A549 (cell line): ENCODE measurements at regions not wholly inside any gene's neighbourhood (a gene's known extent, or its start where the extent isn't known, plus 50 kb on each side); places are given as distances from the start of the nearest gene placed in this dataset.

Experiments used
- ATAC-seq, 2 experiments: fragments of 200-7000 bp in 1 of 2; fragments of >200 bp in 1 of 2; cut with Nextera tagmentation in 1 of 2; cut with Tn5 transposase in 1 of 2; 3 replicates each; pipeline versions ENCODE4 v1.8.0 to v1.9.1; 2018 to 2020; ENCODE audit warnings: mild to moderate bottlenecking in 1 of 2, moderate library complexity in 1 of 2
- CTCF ChIA-PET: fragments of 300-600 bp; sonication (Branson Sonifier 250); formaldehyde crosslinking; extraction: SDS; loops from one replicate; lab custom pipeline; 2021; ENCODE audit warnings: antibody characterized with exemption, inconsistent platforms; lab: Yijun Ruan, JAX
- POLR2A ChIA-PET: fragments of 350-600 bp; formaldehyde crosslinking; extraction: SDS; loops from one replicate; lab custom pipeline; 2021; ENCODE audit warnings: antibody characterized with exemption, inconsistent platforms; lab: Yijun Ruan, JAX
- DNase-seq, 2 experiments: peaks; one replicate each; pipeline versions ENCODE4 v3.0.0 to v3.0.0-alpha.2; 2011 to 2016; ENCODE audit warnings: low read depth in 1 of 2, low spot score in 1 of 2
- FAIRE-seq: peaks from 2 replicates; lab custom pipeline; 2011; peaks lifted over from hg19 to GRCh38; lab: Jason Lieb, UNC
- H3K27ac ChIP-seq, 2 experiments: fragments of >200 bp; sonication (Bioruptor Twin); formaldehyde crosslinking; 3 replicates each; pipeline ENCODE4 v1.5.1; 2016 to 2017
- H3K4me1 ChIP-seq: fragments of >200 bp; sonication (Bioruptor Twin); formaldehyde crosslinking; 3 replicates; pipeline ENCODE4 v1.6.1; 2016
- H3K4me2 ChIP-seq: fragments of >200 bp; sonication (Bioruptor Twin); formaldehyde crosslinking; 3 replicates; pipeline ENCODE4 v1.6.1; 2016
- H3K4me3 ChIP-seq: fragments of >200 bp; sonication (Bioruptor Twin); formaldehyde crosslinking; 3 replicates; pipeline ENCODE4 v1.5.1; 2016
- H3K9me3 ChIP-seq: fragments of >200 bp; sonication (Bioruptor Twin); formaldehyde crosslinking; 3 replicates; pipeline ENCODE4 v1.6.1; 2016
- CBX2 ChIP-seq: fragments of 200-600 bp; sonication (generic); IDR thresholded peaks from 2 replicates; pipeline ENCODE4 v1.6.1; 2016; ENCODE audit warnings: low read depth, mild to moderate bottlenecking, borderline replicate concordance
- CEBPB ChIP-seq, 2 experiments: fragments of >200 bp in 1 of 2; sonication (Bioruptor Twin) in 1 of 2; formaldehyde crosslinking in 1 of 2; IDR thresholded peaks; 2 replicates each; pipeline ENCODE4 v1.6.1; 2012 to 2016
- EHMT2 ChIP-seq: fragments of 200-600 bp; sonication (generic); IDR thresholded peaks from 2 replicates; pipeline ENCODE4 v1.6.1; 2016; ENCODE audit warnings: antibody characterized with exemption, low read depth, mild to moderate bottlenecking, moderate library complexity
- FOSB ChIP-seq: fragments of 250-450 bp; sonication (Bioruptor Pico); IDR thresholded peaks from 2 replicates; pipeline ENCODE4 v1.5.0; 2020; ENCODE audit warnings: mild to moderate bottlenecking, moderate library complexity
- FOSL2 ChIP-seq, 2 experiments: fragments of 450-650 bp in 1 of 2; fragments of >200 bp in 1 of 2; sonication (Bioruptor Twin) in 1 of 2; formaldehyde crosslinking; IDR thresholded peaks; 2 replicates each; pipeline versions ENCODE4 v1.5.0 to v1.6.1; 2016 to 2020; ENCODE audit warnings: mild to moderate bottlenecking in 1 of 2, moderate library complexity in 1 of 2
- FOXS1 ChIP-seq: fragments of 250-450 bp; sonication (Bioruptor Pico); IDR thresholded peaks from 2 replicates; pipeline ENCODE4 v1.5.0; 2020; ENCODE audit warnings: mild to moderate bottlenecking, moderate library complexity
- HDAC2 ChIP-seq: fragments of 200-600 bp; sonication (generic); IDR thresholded peaks from 2 replicates; pipeline ENCODE4 v1.6.1; 2016
- HOXA7 ChIP-seq: fragments of 250-450 bp; sonication (Bioruptor Pico); IDR thresholded peaks from 2 replicates; pipeline ENCODE4 v1.5.0; 2020; ENCODE audit warnings: mild to moderate bottlenecking, moderate library complexity
- JUN ChIP-seq, 2 experiments: fragments of >200 bp; sonication (Bioruptor Twin); formaldehyde crosslinking; IDR thresholded peaks; 2 replicates in 1 of 2; 3 replicates in 1 of 2; pipeline ENCODE4 v1.6.1; 2016 to 2017
- KDM5A ChIP-seq: fragments of 200-600 bp; sonication (generic); IDR thresholded peaks from 2 replicates; pipeline ENCODE4 v1.6.1; 2016; ENCODE audit warnings: antibody characterized with exemption, mild to moderate bottlenecking
- MAFK ChIP-seq: fragments of 450-650 bp; IDR thresholded peaks from 2 replicates; pipeline ENCODE4 v1.6.1; 2014; ENCODE audit not compliant: partially characterized antibody
- NR3C1 ChIP-seq: fragments of >200 bp; sonication (Bioruptor Twin); formaldehyde crosslinking; IDR thresholded peaks from 3 replicates; pipeline ENCODE4 v1.6.1; 2017
- PHF8 ChIP-seq: fragments of 200-600 bp; sonication (generic); IDR thresholded peaks from 2 replicates; pipeline ENCODE4 v1.6.1; 2016; ENCODE audit warnings: low read depth, mild to moderate bottlenecking, antibody characterized with exemption, moderate library complexity, borderline replicate concordance
- POLR2AphosphoS2 ChIP-seq: conservative IDR thresholded peaks from 2 replicates; pipeline ENCODE4 v1.6.1; 2012; ENCODE audit warnings: low read length, improper control_type of control experiment, inconsistent platforms
- RAD21 ChIP-seq, 2 experiments: fragments of >200 bp in 1 of 2; sonication (Bioruptor Twin) in 1 of 2; formaldehyde crosslinking in 1 of 2; IDR thresholded peaks in 1 of 2; conservative IDR thresholded peaks in 1 of 2; 2 replicates in 1 of 2; 3 replicates in 1 of 2; pipeline ENCODE4 v1.6.1; 2012 to 2018; ENCODE audit warnings: inconsistent platforms in 1 of 2
- RFX5 ChIP-seq: fragments of 450-650 bp; IDR thresholded peaks from 2 replicates; pipeline ENCODE4 v1.7.1; 2014; ENCODE audit warnings: antibody characterized with exemption, mild to moderate bottlenecking, moderate library complexity
- SMC3 ChIP-seq: fragments of >200 bp; sonication (Bioruptor Twin); formaldehyde crosslinking; IDR thresholded peaks from 3 replicates; pipeline ENCODE4 v1.6.1; 2018; ENCODE audit warnings: inconsistent platforms
- TP53 ChIP-seq: fragments of 250-450 bp; sonication (Bioruptor Pico); IDR thresholded peaks from 2 replicates; pipeline ENCODE4 v1.5.0; 2021; ENCODE audit warnings: mild to moderate bottlenecking, moderate library complexity
- ZC3H11A ChIP-seq: fragments of 450-650 bp; IDR thresholded peaks from 2 replicates; pipeline ENCODE4 v1.6.1; 2014; ENCODE audit warnings: antibody characterized with exemption, mild to moderate bottlenecking
- ZNF302 ChIP-seq: fragments of 250-450 bp; sonication (Bioruptor Pico); IDR thresholded peaks from 2 replicates; pipeline ENCODE4 v1.9.0; 2021; ENCODE audit warnings: inconsistent platforms, mild to moderate bottlenecking, moderate library complexity
- WGBS: methylation state at CpG from one replicate; pipeline ENCODE4 v1.1.6; 2017; ENCODE audit errors: missing lambda C conversion rate; 5-methylcytosine and 5-hydroxymethylcytosine counted together
- TF ChIP-seq, protein P1 (sequence below): fragments of 150-350 bp; IDR thresholded peaks from 2 replicates; pipeline ENCODE4 v1.6.1; 2014; ENCODE audit warnings: low read depth, mild to moderate bottlenecking, low read length
- TF ChIP-seq, protein P2 (sequence below): fragments of 250-450 bp; sonication (Bioruptor Pico); IDR thresholded peaks from 2 replicates; pipeline ENCODE4 v1.5.0; 2020; ENCODE audit warnings: low read depth, mild to moderate bottlenecking, moderate library complexity

DNA sequence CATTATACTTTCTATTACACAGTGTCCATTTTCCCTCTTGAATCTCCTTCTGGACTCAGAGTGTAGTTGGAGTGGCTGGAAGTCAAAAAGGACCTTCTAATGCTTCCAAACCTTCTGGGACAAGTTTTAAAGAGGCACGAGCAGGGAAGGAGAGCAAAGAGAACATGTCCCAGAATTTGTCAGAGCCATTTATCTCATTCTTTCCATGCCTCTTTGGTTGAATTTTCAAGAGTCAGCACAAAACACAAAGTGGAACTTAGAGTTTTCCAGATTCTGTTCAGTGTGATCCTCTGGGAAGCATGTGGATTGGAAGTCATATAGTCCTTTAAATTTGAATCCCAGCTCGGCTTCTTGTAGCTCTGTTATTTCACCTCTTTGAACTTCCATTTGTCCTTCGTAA is 138.2 kb upstream of the PWP1 start:
- CTCF ChIA-PET = interaction anchor here (3.0 kb wide), 1 partner anchor 9 kb away, joined by 14 read pairs; no protein-coding TSS in a partner anchor
- 69% methylated on average over 3 of the region's 3 CpGs for WGBS
- no peak for ATAC-seq

DNA sequence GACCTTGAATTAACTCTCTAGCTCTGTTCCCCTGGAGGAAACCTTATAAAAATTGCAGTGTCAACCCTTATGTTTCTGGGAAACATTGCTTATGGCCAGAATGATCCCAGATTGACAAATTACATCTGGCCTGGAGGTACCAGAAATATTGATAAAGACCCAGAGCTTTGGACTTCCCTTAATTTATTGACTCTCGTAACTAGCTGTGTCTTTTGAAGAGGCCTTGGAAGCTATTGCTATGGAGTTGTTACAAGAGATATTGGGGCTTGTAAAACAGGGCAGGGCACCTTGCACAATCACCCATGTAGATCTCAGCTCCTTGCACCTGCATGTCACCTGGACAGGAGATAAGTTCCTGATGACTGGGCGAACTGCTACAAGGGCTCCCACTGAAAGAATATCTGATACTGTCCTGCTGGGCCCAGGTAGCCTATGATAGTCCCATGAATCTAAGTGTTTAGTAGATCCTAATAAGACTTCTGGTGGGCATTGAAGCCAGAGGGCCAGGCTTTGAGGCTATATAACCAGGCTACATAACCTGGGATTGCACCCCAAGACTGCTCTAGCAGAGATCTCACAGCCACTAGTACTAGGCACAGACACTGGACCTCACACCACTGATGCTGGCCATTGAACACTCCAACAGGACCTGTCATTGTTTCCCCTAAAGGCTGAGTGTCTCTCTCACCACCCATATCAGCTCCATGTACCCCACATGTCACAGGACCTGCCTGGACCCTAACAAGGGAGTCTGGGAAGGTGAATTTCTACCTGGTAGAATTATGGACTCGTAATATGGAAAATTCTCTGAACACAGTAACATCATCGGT is 135.7 kb upstream of the PWP1 start:
- peaks cover 4% of the 10 kb centered on the region; the same call in 1 of the 3 replicates for H3K9me3 ChIP-seq
- WGBS = 92% methylated on average over 4 of the region's 4 CpGs
- TF ChIP-seq FOSL2 (IDR thresholded peaks at IDR 0.05) (no peak), FOSL2 (CRISPR knock-in tag; IDR thresholded peaks at IDR 0.05) (no peak), FOSB (CRISPR knock-in tag) (no peak), CBX2 (no peak)
- TF ChIP-seq, all 56 proteins: peak for 0
- POLR2A ChIA-PET = no interaction called here
- Histone ChIP-seq H3K27ac (no peak overlapping the region), H3K4me1 (no peaks in the 10 kb centered on the region), H3K4me2 (no peak overlapping the region), H3K4me3 (no peak overlapping the region)
- ATAC-seq (no peak), DNase-seq (no peak), FAIRE-seq (no peak)
- CTCF ChIA-PET = interaction anchor here (2.1 to 2.6 kb wide), 2 partner anchors 10 to 57 kb away, joined by 5 to 9 read pairs; no protein-coding TSS in a partner anchor

More for the DNA sequence above, 138.2 kb upstream of the PWP1 start:
- H3K4me2 ChIP-seq = no peak overlapping the region
- POLR2A ChIA-PET = no interaction called here
- no peak overlapping the region for H3K27ac ChIP-seq
- H3K9me3 ChIP-seq = peaks cover 4% of the 10 kb centered on the region; the same call in 1 of the 3 replicates
- no peak for FAIRE-seq
- no peak overlapping the region for H3K4me3 ChIP-seq
- TF ChIP-seq MAFK (peak; percentile 77), RAD21 (conservative IDR thresholded peaks at IDR 0.05 in 1 of 2, IDR thresholded peaks at IDR 0.05 in 1 of 2) (no peak)
- no peaks in the 10 kb centered on the region for H3K4me1 ChIP-seq
- no peak for DNase-seq

DNA sequence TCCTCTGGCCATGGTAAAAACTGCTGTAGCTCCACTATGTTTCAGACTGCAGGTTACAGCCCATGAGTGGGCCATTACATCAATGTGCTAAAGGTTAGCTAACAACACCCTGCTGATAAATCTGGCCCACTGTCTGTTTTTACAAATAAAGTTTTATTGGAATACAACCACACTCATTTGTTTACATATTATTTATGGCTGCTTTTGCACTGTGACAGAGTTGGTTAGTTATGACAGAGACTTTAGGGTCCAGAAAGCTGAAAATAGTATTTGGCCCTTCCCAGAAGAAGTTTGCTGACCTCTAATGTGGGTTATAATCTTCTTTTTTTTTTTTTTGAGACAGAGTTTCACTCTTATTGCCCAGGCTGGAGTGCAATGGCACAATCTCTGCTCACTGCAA is 134.2 kb upstream of the PWP1 start:
- TF ChIP-seq ZNF302 (CRISPR knock-in tag) = no peak
- FAIRE-seq (no peak), ATAC-seq (no peak), DNase-seq (no peak)
- H3K4me3 ChIP-seq = no peak overlapping the region
- H3K9me3 ChIP-seq = peaks cover 4% of the 10 kb centered on the region; the same call in 1 of the 3 replicates
- no peak overlapping the region for H3K4me2 ChIP-seq
- ChIA-PET POLR2A (no interaction called here), CTCF (no interaction called here)
- no peak overlapping the region for H3K27ac ChIP-seq
- no peaks in the 10 kb centered on the region for H3K4me1 ChIP-seq

DNA sequence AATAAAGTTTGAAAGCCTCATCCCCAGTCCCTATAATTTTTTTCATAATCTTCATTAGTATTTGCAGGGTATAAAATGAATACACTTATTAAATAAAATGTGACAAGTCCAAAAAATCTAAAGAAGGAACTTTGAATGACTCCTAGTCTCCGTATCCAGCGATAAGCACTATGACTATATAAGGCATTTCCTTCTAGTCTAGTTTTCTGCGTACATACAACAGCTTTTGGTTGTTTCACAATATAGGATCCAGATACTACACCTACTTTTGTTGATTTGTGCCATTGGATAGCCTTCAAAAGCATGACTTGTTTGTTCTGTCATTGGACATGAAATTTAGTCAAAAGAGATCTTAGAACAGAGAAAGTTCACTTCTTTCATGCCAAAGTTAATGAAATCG is 133.3 kb upstream of the PWP1 start:
- WGBS = 88% methylated on average over 4 of the region's 4 CpGs
- Histone ChIP-seq H3K4me2 (no peak overlapping the region), H3K4me3 (no peak overlapping the region), H3K9me3 (peaks cover 4% of the 10 kb centered on the region; the same call in 1 of the 3 replicates), H3K27ac (no peak overlapping the region), H3K4me1 (no peaks in the 10 kb centered on the region)
- FAIRE-seq (no peak), ATAC-seq (no peak), DNase-seq (no peak)
- no peak for TF ChIP-seq CEBPB (IDR thresholded peaks at IDR 0.05)
- no peak for TF ChIP-seq RFX5
- no peak for TF ChIP-seq HOXA7 (CRISPR knock-in tag)
- TF ChIP-seq ZC3H11A = no peak
- TF ChIP-seq PHF8 = no peak
- TF ChIP-seq TP53 = no peak
- no peak for TF ChIP-seq HDAC2
- no peak for TF ChIP-seq JUN (IDR thresholded peaks at IDR 0.05)
- no peak for TF ChIP-seq FOSL2 (IDR thresholded peaks at IDR 0.05)
- no peak for TF ChIP-seq FOSL2 (CRISPR knock-in tag; IDR thresholded peaks at IDR 0.05)
- TF ChIP-seq SMC3 = no peak
- TF ChIP-seq CBX2 = no peak
- TF ChIP-seq FOXS1 (CRISPR knock-in tag) = no peak
- TF ChIP-seq, protein P1, sequence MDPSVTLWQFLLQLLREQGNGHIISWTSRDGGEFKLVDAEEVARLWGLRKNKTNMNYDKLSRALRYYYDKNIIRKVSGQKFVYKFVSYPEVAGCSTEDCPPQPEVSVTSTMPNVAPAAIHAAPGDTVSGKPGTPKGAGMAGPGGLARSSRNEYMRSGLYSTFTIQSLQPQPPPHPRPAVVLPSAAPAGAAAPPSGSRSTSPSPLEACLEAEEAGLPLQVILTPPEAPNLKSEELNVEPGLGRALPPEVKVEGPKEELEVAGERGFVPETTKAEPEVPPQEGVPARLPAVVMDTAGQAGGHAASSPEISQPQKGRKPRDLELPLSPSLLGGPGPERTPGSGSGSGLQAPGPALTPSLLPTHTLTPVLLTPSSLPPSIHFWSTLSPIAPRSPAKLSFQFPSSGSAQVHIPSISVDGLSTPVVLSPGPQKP = no peak
- no peak for TF ChIP-seq POLR2AphosphoS2
- TF ChIP-seq NR3C1 = no peak
- TF ChIP-seq KDM5A = no peak
- TF ChIP-seq EHMT2 = no peak
- TF ChIP-seq, protein P2, sequence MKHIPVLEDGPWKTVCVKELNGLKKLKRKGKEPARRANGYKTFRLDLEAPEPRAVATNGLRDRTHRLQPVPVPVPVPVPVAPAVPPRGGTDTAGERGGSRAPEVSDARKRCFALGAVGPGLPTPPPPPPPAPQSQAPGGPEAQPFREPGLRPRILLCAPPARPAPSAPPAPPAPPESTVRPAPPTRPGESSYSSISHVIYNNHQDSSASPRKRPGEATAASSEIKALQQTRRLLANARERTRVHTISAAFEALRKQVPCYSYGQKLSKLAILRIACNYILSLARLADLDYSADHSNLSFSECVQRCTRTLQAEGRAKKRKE = no peak
- ChIA-PET CTCF (interaction anchor here (0.6 kb wide), 1 partner anchor 741 kb away, joined by 3 read pairs; no protein-coding TSS in a partner anchor), POLR2A (no interaction called here)
